GM12878 (cell line): ENCODE measurements at regions not wholly inside any gene's neighbourhood (a gene's known extent, or its start where the extent isn't known, plus 50 kb on each side); places are given as distances from the start of the nearest gene placed in this dataset.

Experiments
- ATAC-seq: fragments of 200-7000 bp; cut with Tn5 transposase; 3 replicates; pipeline ENCODE4 v1.9.1; 2020; ENCODE audit warnings: mild to moderate bottlenecking, moderate library complexity
- BruUV-seq: library from RNA; stranded (reverse); fragments of 400-500 nt; replicated peaks from 2 replicates; lab custom pipeline; 2021; lab: Mats Ljungman, UMichigan
- CTCF ChIA-PET: fragments of 300-600 bp; sonication (Branson Sonifier 250); formaldehyde crosslinking; extraction: SDS; loops from one replicate; lab custom pipeline; 2021; ENCODE audit warnings: inconsistent platforms; lab: Yijun Ruan, JAX
- POLR2A ChIA-PET: fragments of 350-600 bp; formaldehyde crosslinking; extraction: SDS; loops from one replicate; lab custom pipeline; 2021; ENCODE audit warnings: inconsistent platforms; lab: Charles Lee
- RAD21 ChIA-PET: fragments of 300-600 bp; sonication (Branson Sonifier 250); formaldehyde crosslinking; loops from one replicate; lab custom pipeline; 2023; ENCODE audit warnings: antibody characterized with exemption; ENCODE audit not compliant: unreplicated experiment; lab: Charles Lee
- SMC1A ChIA-PET: fragments of 300-600 bp; sonication (Branson Sonifier 250); formaldehyde crosslinking; loops from one replicate; lab custom pipeline; 2023; ENCODE audit not compliant: unreplicated experiment, uncharacterized antibody; lab: Charles Lee
- DNase-seq: peaks from one replicate; pipeline ENCODE4 v3.0.0-alpha.2; 2011; ENCODE audit warnings: low read depth, low spot score
- FAIRE-seq: peaks from 3 replicates; lab custom pipeline; 2011; peaks lifted over from hg19 to GRCh38; lab: Jason Lieb, UNC
- H2AFZ ChIP-seq: 2 replicates; pipeline ENCODE4 v1.6.0; 2011; ENCODE audit warnings: low read depth, low read length, control low read depth; ENCODE audit not compliant: control insufficient read depth
- H3K27ac ChIP-seq: 2 replicates; pipeline ENCODE4 v1.5.1; 2011; ENCODE audit warnings: control low read depth; ENCODE audit not compliant: control insufficient read depth, insufficient read depth
- H3K27me3 ChIP-seq, 2 experiments: replicated peaks in 1 of 2; 2 replicates each; pipeline versions ENCODE4 v1.6.0 to v1.6.1; 2011; ENCODE audit warnings: low read length in 1 of 2; ENCODE audit not compliant: control insufficient read depth in 2 of 2, insufficient read depth in 2 of 2
- H3K36me3 ChIP-seq, 2 experiments: 2 replicates each; pipeline ENCODE4 v1.5.1; 2011; ENCODE audit warnings: low read length in 1 of 2; ENCODE audit not compliant: control insufficient read depth in 2 of 2, insufficient read depth in 2 of 2
- H3K4me1 ChIP-seq: 2 replicates; pipeline ENCODE4 v1.6.1; 2011; ENCODE audit warnings: mild to moderate bottlenecking, low read length, moderate library complexity, mixed read lengths; ENCODE audit not compliant: control insufficient read depth, insufficient read depth
- H3K4me2 ChIP-seq: 2 replicates; pipeline ENCODE4 v1.6.0; 2011; ENCODE audit warnings: control low read depth; ENCODE audit not compliant: control insufficient read depth, insufficient read depth
- H3K4me3 ChIP-seq: fragments of 200-600 bp; sonication (generic); 2 replicates; pipeline ENCODE4 v1.5.1; 2016
- H3K79me2 ChIP-seq: 2 replicates; pipeline ENCODE4 v1.6.0; 2011; ENCODE audit warnings: low read length; ENCODE audit not compliant: control insufficient read depth, insufficient read depth
- H3K9ac ChIP-seq: 2 replicates; pipeline ENCODE4 v1.8.0; 2011; ENCODE audit warnings: low read length, control low read depth, mixed read lengths; ENCODE audit not compliant: control insufficient read depth, insufficient read depth
- H3K9me3 ChIP-seq: replicated peaks from 3 replicates; pipeline ENCODE4 v1.5.1; 2011; ENCODE audit warnings: mild to moderate bottlenecking, low read length; ENCODE audit not compliant: control insufficient read depth, insufficient read depth
- H4K20me1 ChIP-seq: 2 replicates; pipeline ENCODE4 v1.6.0; 2011; ENCODE audit not compliant: control insufficient read depth, insufficient read depth
- MXI1 ChIP-seq: fragments of 150-350 bp; IDR thresholded peaks from 2 replicates; pipeline ENCODE4 v1.6.1; 2011; ENCODE audit warnings: low read depth, mild to moderate bottlenecking, inconsistent platforms, low read length, improper control_type of control experiment
- POLR2A ChIP-seq: IDR thresholded peaks from 2 replicates; pipeline ENCODE4 v1.6.1; 2011; ENCODE audit warnings: low read depth, mild to moderate bottlenecking, low read length
- SKIL ChIP-seq: fragments of 450-650 bp; IDR thresholded peaks from 2 replicates; pipeline ENCODE4 v1.6.1; 2017; ENCODE audit warnings: mild to moderate bottlenecking, low read depth, inconsistent platforms; ENCODE audit not compliant: poor library complexity, severe bottlenecking
- SUPT20H ChIP-seq: IDR thresholded peaks from 2 replicates; pipeline ENCODE4 v1.6.1; 2011; ENCODE audit warnings: low read depth, mild to moderate bottlenecking, low read length, moderate library complexity, borderline replicate concordance; ENCODE audit not compliant: control insufficient read depth
- YY1 ChIP-seq: IDR thresholded peaks from 2 replicates; pipeline ENCODE4 v1.6.1; 2011; ENCODE audit warnings: low read depth, mild to moderate bottlenecking, low read length
- WGBS: methylation state at CpG from one replicate; pipeline ENCODE4 v1.1.6; 2016; ENCODE audit warnings: low lambda C conversion rate; ENCODE audit not compliant: insufficient replicate concordance, insufficient coverage; ENCODE audit errors: missing lambda C conversion rate; 5-methylcytosine and 5-hydroxymethylcytosine counted together
- in situ Hi-C: fragments of 300-500 bp; cut with MboI; formaldehyde crosslinking; loops from 9 replicates; pipeline ENCODE4 v1.14.3; 2018; ENCODE audit warnings: mixed read lengths
- intact Hi-C: fragments of 100-400 bp; cut with micrococcal nuclease; formaldehyde crosslinking; loops from one replicate; pipeline ENCODE4 v1.14.2; 2022; ENCODE audit not compliant: unreplicated experiment

- H3K27ac ChIP-seq: no peak overlapping the region
- no peaks in the 10 kb centered on the region for H3K36me3 ChIP-seq
- peaks cover 17% of the 10 kb centered on the region for H3K4me1 ChIP-seq
- ATAC-seq: no peak
- no peak for TF ChIP-seq SKIL
- no peak for TF ChIP-seq YY1
- TF ChIP-seq MXI1: no peak
- TF ChIP-seq SUPT20H: no peak
- no peak for TF ChIP-seq POLR2A
- no peaks in the 10 kb centered on the region for H3K9me3 ChIP-seq
- H3K27me3 ChIP-seq: no peaks in the 10 kb centered on the region
- POLR2A ChIA-PET: no interaction called here
- in situ Hi-C loops: no loop called here
- H3K9ac ChIP-seq: no peak overlapping the region
- SMC1A ChIA-PET: no interaction called here
- BruUV-seq: no TSS peak
- no peak overlapping the region for H2AFZ ChIP-seq
- CTCF ChIA-PET: interaction anchor here (1.5 kb wide), 1 partner anchor 9 kb away, joined by 3 read pairs; no protein-coding TSS in a partner anchor
- intact Hi-C loops: no loop called here
- DNase-seq: no peak
- WGBS: 92% methylated on average over 1 of the region's 1 CpG
- H3K4me2 ChIP-seq: no peak overlapping the region
- no peaks in the 10 kb centered on the region for H4K20me1 ChIP-seq
- H3K79me2 ChIP-seq: no peaks in the 10 kb centered on the region
- H3K4me3 ChIP-seq: no peak overlapping the region
- RAD21 ChIA-PET: no interaction called here
- FAIRE-seq: no peak
Measured at GRCh38 chr2:144229296-144229695, 290.6 kb downstream of the ZEB2 start.
